ENCODE measurements at regions not wholly inside any gene's neighbourhood (a gene's known extent, or its start where the extent isn't known, plus 50 kb on each side); places are given as distances from the start of the nearest gene placed in this dataset.

DNA sequence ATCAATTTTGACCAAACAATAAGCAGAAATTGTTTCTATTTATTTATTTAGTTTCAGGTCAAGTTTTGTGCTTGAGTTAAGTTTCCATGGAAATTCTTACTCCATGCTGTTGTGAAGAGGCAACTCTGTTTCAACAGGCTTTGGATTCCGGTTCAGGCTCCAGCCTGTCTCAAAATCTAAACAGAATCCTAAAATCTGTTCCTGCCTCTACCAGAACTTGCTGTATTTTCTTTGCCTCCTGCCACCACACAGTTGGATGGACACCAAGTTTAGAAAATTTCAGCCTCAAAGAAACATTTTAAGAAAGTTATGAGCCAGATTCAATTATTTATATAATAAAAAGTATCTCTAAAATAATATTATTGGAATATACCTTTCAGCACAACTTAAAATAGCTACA lies 330.9 kb downstream of the FOXG1 start:
- TF ChIP-seq EZH2 (IDR thresholded peaks at IDR 0.05; ENCODE audit: borderline replicate concordance, insufficient read depth, low read depth, low read length, poor library complexity, severe bottlenecking): no peak
- TF ChIP-seq, protein P1, sequence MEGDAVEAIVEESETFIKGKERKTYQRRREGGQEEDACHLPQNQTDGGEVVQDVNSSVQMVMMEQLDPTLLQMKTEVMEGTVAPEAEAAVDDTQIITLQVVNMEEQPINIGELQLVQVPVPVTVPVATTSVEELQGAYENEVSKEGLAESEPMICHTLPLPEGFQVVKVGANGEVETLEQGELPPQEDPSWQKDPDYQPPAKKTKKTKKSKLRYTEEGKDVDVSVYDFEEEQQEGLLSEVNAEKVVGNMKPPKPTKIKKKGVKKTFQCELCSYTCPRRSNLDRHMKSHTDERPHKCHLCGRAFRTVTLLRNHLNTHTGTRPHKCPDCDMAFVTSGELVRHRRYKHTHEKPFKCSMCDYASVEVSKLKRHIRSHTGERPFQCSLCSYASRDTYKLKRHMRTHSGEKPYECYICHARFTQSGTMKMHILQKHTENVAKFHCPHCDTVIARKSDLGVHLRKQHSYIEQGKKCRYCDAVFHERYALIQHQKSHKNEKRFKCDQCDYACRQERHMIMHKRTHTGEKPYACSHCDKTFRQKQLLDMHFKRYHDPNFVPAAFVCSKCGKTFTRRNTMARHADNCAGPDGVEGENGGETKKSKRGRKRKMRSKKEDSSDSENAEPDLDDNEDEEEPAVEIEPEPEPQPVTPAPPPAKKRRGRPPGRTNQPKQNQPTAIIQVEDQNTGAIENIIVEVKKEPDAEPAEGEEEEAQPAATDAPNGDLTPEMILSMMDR (IDR thresholded peaks at IDR 0.05): no peak

Data from B cell (primary cell).